Natural killer cell (primary cell): ENCODE measurements at regions not wholly inside any gene's neighbourhood (a gene's known extent, or its start where the extent isn't known, plus 50 kb on each side); places are given as distances from the start of the nearest gene placed in this dataset.

Source experiments
- ATAC-seq, 3 donors: fragments of 150-1000 bp in 2 of 3; fragments of 200-7000 bp in 1 of 3; cut with Tn5 transposase; 1 replicate in 1 of 3; 2 replicates in 2 of 3; pipeline ENCODE4 v1.10.0; 2021; ENCODE audit warnings: mild to moderate bottlenecking in 2 of 3, moderate library complexity in 2 of 3
- DNase-seq, 2 donors: peaks; one replicate each; pipeline versions ENCODE4 v3.0.0 to v3.0.0-alpha.2; 2013 to 2021; ENCODE audit warnings: mixed read lengths in 1 of 2
- H3K27ac ChIP-seq: one replicate; pipeline ENCODE4 v1.5.1; 2013; ENCODE audit warnings: mild to moderate bottlenecking, low read length
- H3K27me3 ChIP-seq: one replicate; pipeline ENCODE4 v1.6.1; 2013; ENCODE audit warnings: low read length; ENCODE audit not compliant: control insufficient read depth, insufficient read depth
- H3K36me3 ChIP-seq: one replicate; pipeline ENCODE4 v1.6.1; 2013; ENCODE audit warnings: low read length; ENCODE audit not compliant: control insufficient read depth, insufficient read depth
- H3K4me1 ChIP-seq: one replicate; pipeline ENCODE4 v1.6.1; 2013; ENCODE audit warnings: low read length; ENCODE audit not compliant: control insufficient read depth, insufficient read depth
- H3K4me3 ChIP-seq: one replicate; pipeline ENCODE4 v1.5.1; 2013; ENCODE audit warnings: low read length
- H3K9me3 ChIP-seq: one replicate; pipeline ENCODE4 v1.6.1; 2013; ENCODE audit warnings: low read length; ENCODE audit not compliant: control insufficient read depth, insufficient read depth
- H3K27ac Mint-ChIP-seq, 2 donors: one replicate each; pipeline ENCODE4 v1.8.0; 2022; ENCODE audit warnings: mild to moderate bottlenecking in 2 of 2, mixed read lengths in 2 of 2, moderate library complexity in 1 of 2
- H3K27me3 Mint-ChIP-seq, 2 donors: one replicate each; pipeline ENCODE4 v1.8.0; 2022; ENCODE audit warnings: low read depth in 2 of 2, mixed read lengths in 2 of 2
- H3K36me3 Mint-ChIP-seq: one replicate; pipeline ENCODE4 v1.8.0; 2022; ENCODE audit warnings: mixed read lengths
- H3K4me1 Mint-ChIP-seq, 2 donors: one replicate each; pipeline ENCODE4 v1.8.0; 2022; ENCODE audit warnings: mixed read lengths in 2 of 2
- H3K4me3 Mint-ChIP-seq: one replicate; pipeline ENCODE4 v1.8.0; 2022; ENCODE audit warnings: mild to moderate bottlenecking, moderate library complexity, mixed read lengths
- H3K9me3 Mint-ChIP-seq, 2 donors: one replicate each; pipeline ENCODE4 v1.8.0; 2022; ENCODE audit warnings: mixed read lengths in 2 of 2
- CTCF ChIP-seq: fragments of 200-600 bp; IDR thresholded peaks from one replicate; pipeline ENCODE4 v1.8.0; 2022; ENCODE audit warnings: antibody characterized with exemption
- WGBS: methylation state at CpG from one replicate; pipeline ENCODE4 v1.1.7; 2013; ENCODE audit warnings: missing lambda C conversion rate; ENCODE audit not compliant: insufficient coverage; 5-methylcytosine and 5-hydroxymethylcytosine counted together
- intact Hi-C: fragments of 100-400 bp; cut with micrococcal nuclease; formaldehyde crosslinking; loops from one replicate; pipeline ENCODE4 v1.14.2; 2022

DNA sequence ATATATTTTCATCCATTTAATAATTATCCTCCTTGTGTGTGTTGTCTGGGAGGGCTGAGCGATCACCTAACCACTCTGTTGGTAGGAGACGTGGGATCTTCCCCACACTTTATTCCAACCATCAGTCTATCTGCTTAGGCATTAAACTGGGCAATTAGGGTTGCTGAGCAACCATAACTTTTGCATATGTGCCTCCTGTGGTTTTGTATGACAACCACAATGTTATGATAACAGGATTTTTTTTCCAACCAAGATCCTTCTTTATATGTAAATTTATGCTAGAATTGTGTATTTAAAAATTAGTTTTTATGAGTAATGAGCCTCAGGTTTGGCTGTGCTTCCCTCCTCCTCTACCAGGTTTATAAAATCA lies 495.0 kb upstream of the MGMT start:
- intact Hi-C loops = no loop called here
- ATAC-seq = no peak
- WGBS = 100% methylated on average over 1 of the region's 2 CpGs
- Histone ChIP-seq H3K4me3 (no peak overlapping the region), H3K36me3 (no peaks in the 10 kb centered on the region), H3K27me3 (no peaks in the 10 kb centered on the region), H3K4me1 (no peaks in the 10 kb centered on the region), H3K27ac (no peak overlapping the region), H3K9me3 (no peaks in the 10 kb centered on the region)
- no peak for DNase-seq
- Mint-ChIP-seq H3K27ac (no peak overlapping the region), H3K4me3 (no peak overlapping the region), H3K36me3 (no peaks in the 10 kb centered on the region), H3K9me3 (no peaks in the 10 kb centered on the region), H3K4me1 (no peaks in the 10 kb centered on the region), H3K27me3 (peaks cover 8 to 16% of the 10 kb centered on the region in 2 donors)
- no peak for TF ChIP-seq CTCF

GRCh38 chr10:128973221-128973620 lies 493.8 kb upstream of the MGMT start:
- Histone ChIP-seq H3K9me3 (no peaks in the 10 kb centered on the region), H3K4me3 (no peak overlapping the region), H3K4me1 (no peaks in the 10 kb centered on the region), H3K27me3 (no peaks in the 10 kb centered on the region), H3K36me3 (no peaks in the 10 kb centered on the region), H3K27ac (no peak overlapping the region)
- no peak for ATAC-seq
- H3K27ac Mint-ChIP-seq = no peak overlapping the region
- TF ChIP-seq CTCF = no peak
- peaks cover 7 to 16% of the 10 kb centered on the region in 2 donors for H3K27me3 Mint-ChIP-seq
- H3K36me3 Mint-ChIP-seq = no peaks in the 10 kb centered on the region
- intact Hi-C loops = no loop called here
- WGBS = 85% methylated on average over 6 of the region's 6 CpGs
- H3K4me1 Mint-ChIP-seq = no peaks in the 10 kb centered on the region
- no peak for DNase-seq
- H3K9me3 Mint-ChIP-seq = no peaks in the 10 kb centered on the region
- no peak overlapping the region for H3K4me3 Mint-ChIP-seq

DNA sequence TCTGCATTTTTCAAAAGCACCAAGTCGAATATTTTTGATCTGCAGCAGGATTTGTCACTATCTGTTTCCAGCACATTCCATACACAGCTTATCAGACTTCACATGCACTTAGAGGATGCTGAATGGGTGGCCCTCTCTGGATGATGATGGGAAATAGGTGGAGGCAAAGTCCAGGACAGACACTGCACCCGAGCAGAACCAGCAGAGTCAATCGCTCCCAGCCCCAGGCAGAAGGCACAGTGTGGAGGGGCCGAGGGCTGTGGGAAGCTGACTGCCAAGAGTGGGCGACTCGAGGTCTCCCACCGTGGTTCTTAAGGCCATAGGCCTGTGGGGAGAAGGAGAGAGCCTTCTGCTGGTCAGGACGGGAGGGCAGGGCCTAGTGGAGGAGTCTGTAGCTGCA lies 490.2 kb upstream of the MGMT start:
- no peak overlapping the region for H3K27ac Mint-ChIP-seq
- H3K27me3 Mint-ChIP-seq = no peaks in the 10 kb centered on the region
- Histone ChIP-seq H3K4me3 (no peak overlapping the region), H3K27me3 (no peaks in the 10 kb centered on the region), H3K4me1 (no peaks in the 10 kb centered on the region), H3K9me3 (no peaks in the 10 kb centered on the region), H3K27ac (no peak overlapping the region), H3K36me3 (no peaks in the 10 kb centered on the region)
- 79% methylated on average over 8 of the region's 8 CpGs for WGBS
- TF ChIP-seq CTCF = no peak
- DNase-seq (no peak), ATAC-seq (no peak)
- intact Hi-C loops = no loop called here
- H3K4me1 Mint-ChIP-seq = no peaks in the 10 kb centered on the region
- H3K9me3 Mint-ChIP-seq = no peaks in the 10 kb centered on the region
- H3K4me3 Mint-ChIP-seq = no peak overlapping the region
- H3K36me3 Mint-ChIP-seq = no peaks in the 10 kb centered on the region

GRCh38 chr10:128978211-128978610 lies 488.8 kb upstream of the MGMT start:
- Mint-ChIP-seq H3K9me3 (no peaks in the 10 kb centered on the region), H3K4me1 (no peaks in the 10 kb centered on the region), H3K4me3 (no peak overlapping the region), H3K27me3 (no peaks in the 10 kb centered on the region), H3K36me3 (no peaks in the 10 kb centered on the region), H3K27ac (no peak overlapping the region)
- TF ChIP-seq CTCF = no peak
- intact Hi-C loops = no loop called here
- no peaks in the 10 kb centered on the region for H3K36me3 ChIP-seq
- DNase-seq (no peak), ATAC-seq (no peak)
- H3K4me1 ChIP-seq = no peaks in the 10 kb centered on the region
- WGBS = 86% methylated on average over 6 of the region's 10 CpGs
- no peaks in the 10 kb centered on the region for H3K27me3 ChIP-seq
- no peak overlapping the region for H3K27ac ChIP-seq
- no peak overlapping the region for H3K4me3 ChIP-seq
- no peaks in the 10 kb centered on the region for H3K9me3 ChIP-seq
